B cell (primary cell): ENCODE measurements at regions not wholly inside any gene's neighbourhood (a gene's known extent, or its start where the extent isn't known, plus 50 kb on each side); places are given as distances from the start of the nearest gene placed in this dataset.
"Not testable (repeated sequence)": the region's sequence is repeated elsewhere in the genome, so short reads cannot be mapped to it uniquely, and the experiment has no call there.

ENCODE experiments used
- ATAC-seq: fragments of 200-7000 bp; cut with Tn5 transposase; one replicate; pipeline ENCODE4 v1.10.0; 2021; ENCODE audit warnings: low read depth, mild to moderate bottlenecking, moderate number of reproducible peaks, moderate library complexity
- CTCF ChIA-PET: fragments of 350-600 bp; sonication (Branson Sonifier 250); formaldehyde crosslinking; loops from one replicate; lab custom pipeline; 2021; ENCODE audit warnings: antibody characterized with exemption, inconsistent platforms; lab: Charles Lee
- POLR2A ChIA-PET: fragments of 350-600 bp; sonication (Branson Sonifier 250); formaldehyde crosslinking; loops from one replicate; lab custom pipeline; 2021; ENCODE audit warnings: antibody characterized with exemption; lab: Charles Lee
- DNase-seq: peaks from one replicate; pipeline ENCODE4 v3.0.0; 2013
- H2AFZ ChIP-seq: 2 replicates; pipeline ENCODE4 v1.6.1; 2012; ENCODE audit warnings: mild to moderate bottlenecking, low read depth, low read length; ENCODE audit not compliant: insufficient read depth, poor library complexity, severe bottlenecking
- H3K27ac ChIP-seq, 2 donors: 1 replicate in 1 of 2; 2 replicates in 1 of 2; pipeline ENCODE4 v1.5.1; 2012 to 2013; ENCODE audit warnings: low read length in 2 of 2, mild to moderate bottlenecking in 2 of 2, moderate library complexity in 1 of 2
- H3K27me3 ChIP-seq, 4 experiments: fragments of 200-600 bp in 1 of 4; sonication (generic) in 1 of 4; replicated peaks in 1 of 4; 1 replicate in 2 of 4; 2 replicates in 2 of 4; pipeline versions ENCODE4 v1.6.1 to v1.7.0; 2013 to 2016; ENCODE audit warnings: low read length in 3 of 4, mild to moderate bottlenecking in 2 of 4, mixed read lengths in 1 of 4, moderate library complexity in 1 of 4; ENCODE audit not compliant: insufficient read depth in 4 of 4, control insufficient read depth in 3 of 4; ENCODE audit errors: control extremely low read depth in 1 of 4
- H3K36me3 ChIP-seq, 2 experiments: replicated peaks in 1 of 2; 1 replicate in 1 of 2; 2 replicates in 1 of 2; pipeline versions ENCODE4 v1.6.1 to v1.7.1; 2013; ENCODE audit warnings: low read length in 1 of 2; ENCODE audit not compliant: insufficient read depth in 2 of 2, control insufficient read depth in 1 of 2; ENCODE audit errors: control extremely low read depth in 1 of 2, extremely low read depth in 1 of 2
- H3K4me1 ChIP-seq, 2 donors: fragments of 200-600 bp in 1 of 2; sonication (generic) in 1 of 2; 1 replicate in 1 of 2; 2 replicates in 1 of 2; pipeline versions ENCODE4 v1.5.1 to v1.6.1; 2013 to 2017; ENCODE audit warnings: low read length in 2 of 2; ENCODE audit not compliant: control insufficient read depth in 2 of 2, insufficient read depth in 2 of 2
- H3K4me2 ChIP-seq: replicated peaks from 2 replicates; pipeline ENCODE3; 2012; ENCODE audit warnings: mild to moderate bottlenecking, low read depth, low read length; ENCODE audit not compliant: poor library complexity, severe bottlenecking
- H3K4me3 ChIP-seq, 5 experiments: fragments of 200-600 bp in 1 of 5; sonication (generic) in 1 of 5; 1 replicate in 3 of 5; 2 replicates in 2 of 5; pipeline versions ENCODE4 v1.5.1 to v1.7.0; 2011 to 2016; ENCODE audit warnings: low read length in 4 of 5, mild to moderate bottlenecking in 4 of 5, low read depth in 2 of 5, control low read depth in 1 of 5, moderate library complexity in 1 of 5; ENCODE audit not compliant: insufficient read depth in 1 of 5; ENCODE audit errors: control extremely low read depth in 1 of 5, extremely low read depth in 1 of 5
- H3K79me2 ChIP-seq: fragments of 200-600 bp; sonication (generic); one replicate; pipeline ENCODE4 v1.6.0; 2016; ENCODE audit warnings: low read length; ENCODE audit not compliant: control insufficient read depth, insufficient read depth
- H3K9ac ChIP-seq: fragments of 200-600 bp; sonication (generic); 2 replicates; pipeline ENCODE4 v1.6.1; 2017; ENCODE audit warnings: mild to moderate bottlenecking, low read length, moderate library complexity
- H3K9me3 ChIP-seq, 3 donors: one replicate each; pipeline versions ENCODE4 v1.6.1 to v1.7.1; 2013; ENCODE audit warnings: low read length in 2 of 3; ENCODE audit not compliant: control insufficient read depth in 2 of 3, insufficient read depth in 1 of 3; ENCODE audit errors: control extremely low read depth in 1 of 3
- H4K20me1 ChIP-seq: 2 replicates; pipeline ENCODE4 v1.6.0; 2012; ENCODE audit warnings: mild to moderate bottlenecking, low read length; ENCODE audit not compliant: insufficient read depth, control insufficient read depth, poor library complexity, severe bottlenecking
- H3K27ac Mint-ChIP-seq: one replicate; pipeline ENCODE4 v1.8.0; 2021; ENCODE audit warnings: mixed read lengths
- H3K27me3 Mint-ChIP-seq: one replicate; pipeline ENCODE4 v1.8.0; 2021; ENCODE audit warnings: mixed read lengths
- H3K4me1 Mint-ChIP-seq: one replicate; pipeline ENCODE4 v1.8.0; 2021; ENCODE audit warnings: mixed read lengths
- H3K4me3 Mint-ChIP-seq: one replicate; pipeline ENCODE4 v1.8.0; 2021; ENCODE audit warnings: mixed read lengths
- H3K9me3 Mint-ChIP-seq: one replicate; pipeline ENCODE4 v1.8.0; 2022; ENCODE audit warnings: mixed read lengths; ENCODE audit not compliant: insufficient read depth
- WGBS: methylation state at CpG from one replicate; pipeline ENCODE4 v1.1.5; 2013; ENCODE audit warnings: missing lambda C conversion rate; ENCODE audit not compliant: insufficient coverage; 5-methylcytosine and 5-hydroxymethylcytosine counted together
- intact Hi-C: fragments of 100-400 bp; cut with micrococcal nuclease; formaldehyde crosslinking; loops from one replicate; pipeline ENCODE4 v1.10.0; 2022

- DNase-seq, H4K20me1 ChIP-seq, CTCF ChIA-PET, H3K27me3 Mint-ChIP-seq, H2AFZ ChIP-seq, H3K4me2 ChIP-seq, H3K27ac ChIP-seq, H3K9me3 Mint-ChIP-seq, ATAC-seq, intact Hi-C loops, POLR2A ChIA-PET, H3K36me3 ChIP-seq, H3K79me2 ChIP-seq, H3K4me1 Mint-ChIP-seq, H3K27ac Mint-ChIP-seq, H3K9ac ChIP-seq, H3K27me3 ChIP-seq, H3K4me1 ChIP-seq, H3K9me3 ChIP-seq, H3K4me3 Mint-ChIP-seq, H3K4me3 ChIP-seq: not testable (repeated sequence)
- WGBS: no CpG with 5 or more reads among the region's 3 CpGs
Observed at GRCh38 chr2:91603996-91604395, 2912.5 kb downstream of the RPIA start.

- H3K9ac ChIP-seq, H3K27me3 ChIP-seq, H3K4me1 Mint-ChIP-seq, POLR2A ChIA-PET, H4K20me1 ChIP-seq, H3K79me2 ChIP-seq, H3K4me3 Mint-ChIP-seq, ATAC-seq, CTCF ChIA-PET, H3K4me2 ChIP-seq, H3K27ac ChIP-seq, H3K4me3 ChIP-seq, intact Hi-C loops, H2AFZ ChIP-seq, H3K4me1 ChIP-seq, DNase-seq, H3K27me3 Mint-ChIP-seq, H3K36me3 ChIP-seq, H3K9me3 Mint-ChIP-seq, H3K9me3 ChIP-seq, H3K27ac Mint-ChIP-seq: not testable (repeated sequence)
- WGBS: no CpG with 5 or more reads among the region's 3 CpGs
Observed at GRCh38 chr2:91604629-91605028, 2913.2 kb downstream of the RPIA start.

GRCh38 chr2:91623739-91624138 lies 2932.3 kb downstream of the RPIA start:
- H3K79me2 ChIP-seq, H3K9me3 ChIP-seq, H2AFZ ChIP-seq, H3K4me2 ChIP-seq, ATAC-seq, CTCF ChIA-PET, H3K27me3 ChIP-seq, H3K36me3 ChIP-seq, H3K4me1 Mint-ChIP-seq, H4K20me1 ChIP-seq, H3K27ac ChIP-seq, H3K4me1 ChIP-seq, POLR2A ChIA-PET, H3K27me3 Mint-ChIP-seq, H3K9ac ChIP-seq, H3K4me3 Mint-ChIP-seq, intact Hi-C loops, H3K27ac Mint-ChIP-seq, DNase-seq, H3K4me3 ChIP-seq, H3K9me3 Mint-ChIP-seq: not testable (repeated sequence)
- WGBS: 90% methylated on average over 2 of the region's 7 CpGs

- H4K20me1 ChIP-seq, H3K27ac ChIP-seq, H2AFZ ChIP-seq, H3K27me3 ChIP-seq, H3K27me3 Mint-ChIP-seq, H3K4me2 ChIP-seq, H3K27ac Mint-ChIP-seq, H3K9me3 Mint-ChIP-seq, intact Hi-C loops, H3K4me1 ChIP-seq, H3K4me3 Mint-ChIP-seq, H3K79me2 ChIP-seq, H3K4me1 Mint-ChIP-seq, DNase-seq, POLR2A ChIA-PET, CTCF ChIA-PET, H3K36me3 ChIP-seq, ATAC-seq, H3K9me3 ChIP-seq, H3K4me3 ChIP-seq, H3K9ac ChIP-seq: not testable (repeated sequence)
- no CpG with 5 or more reads among the region's 11 CpGs for WGBS
Observed at GRCh38 chr2:91628471-91628870, 2937.0 kb downstream of the RPIA start.
